IPS-18a (cell line): ENCODE measurements at regions not wholly inside any gene's neighbourhood (a gene's known extent, or its start where the extent isn't known, plus 50 kb on each side); places are given as distances from the start of the nearest gene placed in this dataset.
"Not testable (repeated sequence)": the region's sequence is repeated elsewhere in the genome, so short reads cannot be mapped to it uniquely, and the experiment has no call there.

Experiments used
- H3K27ac ChIP-seq: one replicate; pipeline ENCODE4 v1.5.1; 2013; ENCODE audit warnings: low read length
- H3K27me3 ChIP-seq: one replicate; pipeline ENCODE4 v1.6.1; 2013; ENCODE audit warnings: mild to moderate bottlenecking, low read length; ENCODE audit not compliant: control insufficient read depth, insufficient read depth
- H3K36me3 ChIP-seq: one replicate; pipeline ENCODE4 v1.6.1; 2013; ENCODE audit warnings: low read depth, low read length; ENCODE audit not compliant: control insufficient read depth
- H3K4me1 ChIP-seq: one replicate; pipeline ENCODE4 v1.6.1; 2013; ENCODE audit warnings: low read depth, low read length; ENCODE audit not compliant: control insufficient read depth
- H3K4me3 ChIP-seq: one replicate; pipeline ENCODE4 v1.5.1; 2013; ENCODE audit warnings: low read length
- H3K9ac ChIP-seq: one replicate; pipeline ENCODE4 v1.6.1; 2013; ENCODE audit warnings: mild to moderate bottlenecking, low read length, moderate library complexity
- H3K9me3 ChIP-seq: one replicate; pipeline ENCODE4 v1.6.1; 2013; ENCODE audit warnings: low read depth, low read length; ENCODE audit not compliant: control insufficient read depth

DNA sequence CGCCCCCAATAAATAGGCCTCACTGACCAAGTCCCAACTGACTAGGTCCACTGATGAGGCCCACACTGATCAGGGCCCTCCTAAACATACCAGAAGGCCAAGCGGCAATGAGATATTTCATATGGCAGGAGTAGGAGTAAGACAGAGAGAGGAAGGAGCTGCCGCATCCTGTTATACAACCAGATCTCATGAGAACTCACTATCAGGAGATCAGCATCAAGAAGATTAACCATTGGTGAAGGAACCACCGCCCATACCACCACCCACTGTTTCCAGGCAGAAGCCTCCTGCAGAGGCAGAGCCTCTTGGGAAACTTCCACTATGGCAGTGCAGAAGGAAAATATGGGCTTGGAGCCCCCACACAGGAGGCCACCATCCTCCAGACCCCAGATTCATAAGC, 95.0 kb upstream of the CTSV start:
- not testable (repeated sequence) for H3K9ac ChIP-seq, H3K27me3 ChIP-seq, H3K27ac ChIP-seq, H3K4me3 ChIP-seq, H3K4me1 ChIP-seq, H3K9me3 ChIP-seq
- H3K36me3 ChIP-seq: peaks cover 18% of the 10 kb centered on the region

DNA sequence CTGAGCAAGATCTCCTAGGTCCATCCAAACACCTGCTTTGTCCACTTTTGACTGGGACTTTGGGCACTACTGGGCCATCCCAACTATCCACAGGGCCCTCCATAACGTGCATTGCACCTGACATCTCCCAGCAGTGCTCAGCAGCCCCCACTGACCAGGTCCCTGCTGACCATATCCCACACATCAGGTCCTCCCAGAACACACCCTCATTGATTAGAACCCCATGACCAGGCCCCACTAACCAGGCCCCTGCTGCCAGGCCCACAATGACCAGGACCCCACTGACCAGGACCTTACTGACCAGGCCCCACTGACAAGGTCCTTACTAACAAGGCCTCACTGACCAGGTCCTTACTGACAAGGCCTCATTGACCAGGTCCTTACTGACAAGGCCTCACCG, 93.9 kb upstream of the CTSV start:
- Histone ChIP-seq H3K4me1 (no peaks in the 10 kb centered on the region), H3K9ac (no peak overlapping the region), H3K4me3 (no peak overlapping the region), H3K9me3 (no peaks in the 10 kb centered on the region), H3K27ac (no peak overlapping the region), H3K27me3 (no peaks in the 10 kb centered on the region), H3K36me3 (peaks cover 23% of the 10 kb centered on the region)

GRCh38 chr9:97130864-97131263, 91.9 kb upstream of the CTSV start:
- not testable (repeated sequence) for H3K4me3 ChIP-seq, H3K9ac ChIP-seq, H3K4me1 ChIP-seq, H3K9me3 ChIP-seq, H3K27ac ChIP-seq, H3K27me3 ChIP-seq
- H3K36me3 ChIP-seq: peaks cover 21% of the 10 kb centered on the region

- not testable (repeated sequence) for H3K4me1 ChIP-seq, H3K4me3 ChIP-seq, H3K9ac ChIP-seq, H3K27me3 ChIP-seq, H3K27ac ChIP-seq, H3K9me3 ChIP-seq
- peaks cover 23% of the 10 kb centered on the region for H3K36me3 ChIP-seq
These were observed 91.4 kb upstream of the CTSV start for GRCh38 chr9:97130387-97130786.

- H3K4me1 ChIP-seq: no peaks in the 10 kb centered on the region
- no peaks in the 10 kb centered on the region for H3K9me3 ChIP-seq
- H3K36me3 ChIP-seq: peaks cover 23% of the 10 kb centered on the region
- H3K4me3 ChIP-seq: no peak overlapping the region
- no peak overlapping the region for H3K9ac ChIP-seq
- H3K27ac ChIP-seq: no peak overlapping the region
- H3K27me3 ChIP-seq: no peaks in the 10 kb centered on the region
These were observed 90.0 kb upstream of the CTSV start for GRCh38 chr9:97128919-97129318.

GRCh38 chr9:97124256-97124655, 85.3 kb upstream of the CTSV start:
- Histone ChIP-seq H3K9me3 (no peaks in the 10 kb centered on the region), H3K36me3 (peaks cover 33% of the 10 kb centered on the region), H3K9ac (no peak overlapping the region), H3K4me3 (no peak overlapping the region), H3K27ac (no peak overlapping the region), H3K4me1 (no peaks in the 10 kb centered on the region), H3K27me3 (no peaks in the 10 kb centered on the region)

GRCh38 chr9:97110696-97111095, 71.8 kb upstream of the CTSV start:
- H3K36me3 ChIP-seq: peaks cover 6% of the 10 kb centered on the region
- no peak overlapping the region for H3K27ac ChIP-seq
- no peaks in the 10 kb centered on the region for H3K9me3 ChIP-seq
- H3K4me3 ChIP-seq: no peak overlapping the region
- peaks cover 3% of the 10 kb centered on the region for H3K4me1 ChIP-seq
- H3K27me3 ChIP-seq: no peaks in the 10 kb centered on the region
- no peak overlapping the region for H3K9ac ChIP-seq

GRCh38 chr9:97109194-97109811, 70.4 kb upstream of the CTSV start:
- Histone ChIP-seq H3K36me3 (no peaks in the 10 kb centered on the region), H3K4me1 (peaks cover 3% of the 10 kb centered on the region), H3K27me3 (no peaks in the 10 kb centered on the region), H3K9ac (no peak overlapping the region), H3K27ac (no peak overlapping the region), H3K4me3 (no peak overlapping the region), H3K9me3 (no peaks in the 10 kb centered on the region)

GRCh38 chr9:97105220-97105619, 66.3 kb upstream of the CTSV start:
- H3K27ac ChIP-seq, H3K4me1 ChIP-seq, H3K36me3 ChIP-seq, H3K9me3 ChIP-seq, H3K9ac ChIP-seq, H3K4me3 ChIP-seq, H3K27me3 ChIP-seq: not testable (repeated sequence)

DNA sequence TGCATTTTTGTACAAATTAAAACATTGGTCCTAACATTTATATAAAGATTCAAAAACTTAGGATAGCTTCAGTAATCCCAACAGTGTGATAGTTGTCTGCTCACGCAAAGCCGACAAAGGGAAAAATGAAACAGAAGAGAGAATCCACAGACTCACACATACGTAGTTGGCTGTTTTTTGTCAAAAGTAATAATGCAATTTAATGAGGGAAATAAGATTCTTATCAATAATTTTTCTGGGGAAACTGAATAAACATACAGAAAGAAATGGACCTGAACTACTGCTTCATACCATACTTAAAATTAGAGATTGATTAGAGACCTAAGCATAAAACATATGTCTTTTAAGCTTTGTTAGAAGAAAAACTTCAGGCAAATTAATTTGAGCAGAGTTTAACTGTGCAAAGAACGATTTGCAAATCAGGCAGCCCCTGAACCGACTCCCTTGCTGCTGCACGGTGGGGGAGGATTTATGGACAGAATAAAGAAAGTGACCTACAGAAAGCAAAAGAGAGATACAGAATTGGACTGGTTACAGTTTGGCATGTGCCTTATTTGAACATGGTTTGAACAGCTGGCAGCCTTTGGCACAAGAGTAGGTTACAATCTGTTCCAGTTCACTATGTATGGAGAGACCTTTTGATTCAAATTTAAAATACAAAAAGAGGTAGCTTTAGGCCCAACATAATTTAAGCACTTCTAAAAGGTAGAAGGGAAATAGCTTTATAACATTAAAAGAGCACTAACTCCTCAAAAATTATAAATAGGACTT, 64.9 kb upstream of the CTSV start:
- H3K9me3 ChIP-seq, H3K27me3 ChIP-seq, H3K4me1 ChIP-seq, H3K27ac ChIP-seq, H3K36me3 ChIP-seq, H3K4me3 ChIP-seq, H3K9ac ChIP-seq: not testable (repeated sequence)

- not testable (repeated sequence) for H3K9me3 ChIP-seq, H3K36me3 ChIP-seq, H3K4me3 ChIP-seq
These were observed 60.6 kb upstream of the CTSV start for GRCh38 chr9:97099540-97099939.

GRCh38 chr9:97096793-97097192, 57.9 kb upstream of the CTSV start:
- H3K27ac ChIP-seq: no peak overlapping the region
- no peak overlapping the region for H3K9ac ChIP-seq
- H3K36me3 ChIP-seq: peaks cover 4% of the 10 kb centered on the region
- no peaks in the 10 kb centered on the region for H3K9me3 ChIP-seq
- no peaks in the 10 kb centered on the region for H3K27me3 ChIP-seq
- no peaks in the 10 kb centered on the region for H3K4me1 ChIP-seq
- H3K4me3 ChIP-seq: no peak overlapping the region

More at GRCh38 chr9:97099540-97099939, 60.6 kb upstream of the CTSV start:
- not testable (repeated sequence) for H3K27me3 ChIP-seq, H3K4me1 ChIP-seq, H3K27ac ChIP-seq, H3K9ac ChIP-seq
